ENCODE measurements at regions not wholly inside any gene's neighbourhood (a gene's known extent, or its start where the extent isn't known, plus 50 kb on each side); places are given as distances from the start of the nearest gene placed in this dataset.

GRCh38 chr6:134866563-134866962 lies 83.3 kb downstream of the ALDH8A1 start:
- no peak for DNase-seq (ENCODE audit: low read depth)

- DNase-seq (ENCODE audit: low read depth) = no peak
Observed at GRCh38 chr6:134864558-134864957, 85.3 kb downstream of the ALDH8A1 start.

GRCh38 chr6:134863763-134864510 lies 86.0 kb downstream of the ALDH8A1 start:
- DNase-seq (ENCODE audit: low read depth) = no peak

GRCh38 chr6:134854366-134854765 lies 95.5 kb downstream of the ALDH8A1 start:
- DNase-seq (ENCODE audit: low read depth) = no peak

GRCh38 chr6:134853111-134854055 lies 96.5 kb downstream of the ALDH8A1 start:
- no peak for DNase-seq (ENCODE audit: low read depth)

- no peak for DNase-seq (ENCODE audit: low read depth)
Observed at GRCh38 chr6:134851548-134851947, 98.4 kb downstream of the ALDH8A1 start.

- no peak for DNase-seq (ENCODE audit: low read depth)
Observed at GRCh38 chr6:134850721-134851305, 99.1 kb downstream of the ALDH8A1 start.

GRCh38 chr6:134849920-134850447 lies 99.9 kb downstream of the ALDH8A1 start:
- DNase-seq (ENCODE audit: low read depth) = no peak

- DNase-seq (ENCODE audit: low read depth) = no peak
Observed at GRCh38 chr6:134848076-134848475, 101.8 kb downstream of the ALDH8A1 start.

GRCh38 chr6:134846865-134847264 lies 103.0 kb downstream of the ALDH8A1 start:
- no peak for DNase-seq (ENCODE audit: low read depth)

- DNase-seq (ENCODE audit: low read depth) = no peak
Observed at GRCh38 chr6:134846031-134846430, 103.9 kb downstream of the ALDH8A1 start.

- no peak for DNase-seq (ENCODE audit: low read depth)
Observed at GRCh38 chr6:134844120-134844519, 105.8 kb downstream of the ALDH8A1 start.

- DNase-seq (ENCODE audit: low read depth) = no peak
Observed at GRCh38 chr6:134840086-134840867, 109.6 kb downstream of the ALDH8A1 start.

GRCh38 chr6:134835993-134836392 lies 113.9 kb downstream of the ALDH8A1 start:
- DNase-seq (ENCODE audit: low read depth) = no peak

- no peak for DNase-seq (ENCODE audit: low read depth)
Observed at GRCh38 chr6:134830940-134831339, 119.0 kb downstream of the ALDH8A1 start.

- DNase-seq (ENCODE audit: low read depth) = no peak
Observed at GRCh38 chr6:134830194-134830593, 119.7 kb downstream of the ALDH8A1 start.

- DNase-seq (ENCODE audit: low read depth) = no peak
Observed at GRCh38 chr6:134828641-134829040, 121.3 kb downstream of the ALDH8A1 start.

GRCh38 chr6:134826889-134827737 lies 122.8 kb downstream of the ALDH8A1 start:
- no peak for DNase-seq (ENCODE audit: low read depth)

GRCh38 chr6:134823710-134824034 lies 126.2 kb downstream of the ALDH8A1 start:
- no peak for DNase-seq (ENCODE audit: low read depth)

GRCh38 chr6:134822920-134823709 lies 126.8 kb downstream of the ALDH8A1 start:
- DNase-seq (ENCODE audit: low read depth) = no peak

Data from stimulated activated CD8-positive, alpha-beta memory T cell treated with anti-CD3 and anti-CD28 coated beads, Interleukin-12 subunit alpha, Interleukin-12 subunit beta, amount 100 ng/mL, for 1 hour (primary cell).